Endothelial cell of umbilical vein (primary cell): ENCODE measurements at regions not wholly inside any gene's neighbourhood (a gene's known extent, or its start where the extent isn't known, plus 50 kb on each side); places are given as distances from the start of the nearest gene placed in this dataset.

Experiments used
- CTCF ChIP-seq, 2 donors: IDR thresholded peaks; 1 replicate in 1 of 2; 2 replicates in 1 of 2; pipeline ENCODE4 v1.5.1; 2011; ENCODE audit warnings: low read length in 2 of 2, mild to moderate bottlenecking in 2 of 2, moderate library complexity in 2 of 2, control low read depth in 1 of 2, inconsistent platforms in 1 of 2, low read depth in 1 of 2; ENCODE audit not compliant: insufficient read depth in 1 of 2; ENCODE audit errors: extremely low read depth in 1 of 2
- POLR2AphosphoS5 ChIP-seq: IDR thresholded peaks from 2 replicates; pipeline ENCODE4 v1.6.1; 2012; ENCODE audit warnings: low read depth, mild to moderate bottlenecking, control low read depth, low read length, moderate library complexity; ENCODE audit not compliant: insufficient read depth

- TF ChIP-seq POLR2AphosphoS5 (no peak), CTCF (IDR thresholded peaks at IDR 0.05; ENCODE audit: extremely low read depth in 1 of 2, insufficient read depth in 1 of 2, low read depth in 1 of 2, low read length in 2 of 2) (no peak)
Measured at GRCh38 chr6:98546376-98546775, 288.0 kb upstream of the POU3F2 start.
